Stomach (tissue), 8 donors: ENCODE measurements at regions not wholly inside any gene's neighbourhood (a gene's known extent, or its start where the extent isn't known, plus 50 kb on each side); places are given as distances from the start of the nearest gene placed in this dataset.

Experiments
- DNase-seq, 2 donors: peaks; one replicate each; pipeline versions ENCODE4 v3.0.0 to v3.0.0-alpha.2; 2013 to 2019
- H3K27ac ChIP-seq, 5 donors: fragments of 200-600 bp in 4 of 5; sonication (generic) in 4 of 5; one replicate each; pipeline ENCODE4 v1.5.1; 2013 to 2019; ENCODE audit warnings: mild to moderate bottlenecking in 1 of 5, moderate library complexity in 1 of 5
- H3K27me3 ChIP-seq, 3 donors: fragments of 200-600 bp; sonication (generic); one replicate each; pipeline ENCODE4 v1.5.1; 2017 to 2019; ENCODE audit warnings: mixed run types in 1 of 3
- H3K36me3 ChIP-seq, 4 donors: fragments of 200-600 bp; sonication (generic); 1 replicate in 3 of 4; 2 replicates in 1 of 4; pipeline ENCODE4 v1.5.1; 2016 to 2019
- H3K4me1 ChIP-seq, 4 donors: fragments of 200-600 bp; sonication (generic); one replicate each; pipeline ENCODE4 v1.5.1; 2016 to 2019
- H3K4me3 ChIP-seq, 4 donors: fragments of 200-600 bp; sonication (generic) in 3 of 4; one replicate each; pipeline ENCODE4 v1.5.1; 2016 to 2019; ENCODE audit warnings: mild to moderate bottlenecking in 1 of 4
- H3K9me3 ChIP-seq, 4 donors: fragments of 200-600 bp; sonication (generic); one replicate each; pipeline ENCODE4 v1.5.1; 2016 to 2019
- EP300 ChIP-seq: sonication (generic); formaldehyde crosslinking; IDR thresholded peaks from one replicate; pipeline ENCODE4 v1.6.1; 2017; ENCODE audit warnings: antibody characterized with exemption
- POLR2A ChIP-seq, 4 donors: fragments of 450-650 bp; IDR thresholded peaks; one replicate each; pipeline ENCODE4 v1.6.1; 2016; ENCODE audit warnings: antibody characterized with exemption in 4 of 4, control low read depth in 2 of 4, mild to moderate bottlenecking in 1 of 4, moderate library complexity in 1 of 4
- POLR2AphosphoS5 ChIP-seq, 3 donors: sonication (generic); formaldehyde crosslinking; IDR thresholded peaks; one replicate each; pipeline ENCODE4 v1.6.1; 2016; ENCODE audit warnings: antibody characterized with exemption in 3 of 3
- WGBS, 5 donors: extraction: QIAGEN DNeasy Blood & Tissue Kit in 3 of 5; methylation state at CpG; one replicate each; pipeline versions ENCODE4 v1.1.5 to v1.1.7; 2013 to 2018; 5-methylcytosine and 5-hydroxymethylcytosine counted together
- intact Hi-C: fragments of 100-400 bp; cut with DNase I; formaldehyde crosslinking; loops from one replicate; pipeline ENCODE4 v1.15.1; 2023; ENCODE audit warnings: low total_unique reads
- TF ChIP-seq, protein P1 (sequence below), 7 experiments: fragments of 450-650 bp in 4 of 7; fragments of 200-600 bp in 3 of 7; sonication (generic) in 3 of 7; IDR thresholded peaks; one replicate each; pipeline ENCODE4 v1.5.1; 2016 to 2019; ENCODE audit warnings: antibody characterized with exemption in 7 of 7, control low read depth in 2 of 7, mild to moderate bottlenecking in 1 of 7
- donor health status: healthy with polysubstance abuse.
- donor health status: Bipolar disorder and iron deficiency.
- donor health status: healthy.

DNA sequence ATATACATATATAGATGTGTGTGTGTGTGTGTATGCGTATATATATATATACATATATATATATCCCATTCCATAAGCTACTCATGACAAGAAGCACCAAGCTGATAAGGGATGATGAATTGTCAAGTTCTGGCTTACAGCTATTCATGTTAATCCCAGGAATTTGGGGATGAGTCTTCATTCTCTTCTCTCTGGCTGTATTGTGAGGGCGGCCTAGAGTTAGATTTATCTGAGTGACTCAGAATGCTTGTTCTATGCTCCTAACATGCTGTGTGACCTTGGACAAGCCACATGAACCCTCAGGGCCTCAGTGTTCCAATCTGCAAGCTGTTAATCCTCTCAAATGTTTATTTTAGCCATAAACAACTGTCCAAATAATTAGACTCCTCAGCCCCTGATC is 749.0 kb downstream of the MED13L start:
- no peaks in the 10 kb centered on the region for H3K27me3 ChIP-seq
- no peaks in the 10 kb centered on the region for H3K4me1 ChIP-seq
- no peaks in the 10 kb centered on the region for H3K36me3 ChIP-seq
- H3K27ac ChIP-seq, result no peak overlapping the region
- no peak for DNase-seq
- WGBS, 5 donors, result 90 to 99% (median 95%) methylated on average over 2 of the region's 2 CpGs
- H3K9me3 ChIP-seq, result no peaks in the 10 kb centered on the region
- TF ChIP-seq POLR2AphosphoS5 (IDR thresholded peaks at IDR 0.05) (no peak), POLR2A (IDR thresholded peaks at IDR 0.05) (no peak), EP300 (no peak)
- no peak overlapping the region for H3K4me3 ChIP-seq
- intact Hi-C loops, result no loop called here

DNA sequence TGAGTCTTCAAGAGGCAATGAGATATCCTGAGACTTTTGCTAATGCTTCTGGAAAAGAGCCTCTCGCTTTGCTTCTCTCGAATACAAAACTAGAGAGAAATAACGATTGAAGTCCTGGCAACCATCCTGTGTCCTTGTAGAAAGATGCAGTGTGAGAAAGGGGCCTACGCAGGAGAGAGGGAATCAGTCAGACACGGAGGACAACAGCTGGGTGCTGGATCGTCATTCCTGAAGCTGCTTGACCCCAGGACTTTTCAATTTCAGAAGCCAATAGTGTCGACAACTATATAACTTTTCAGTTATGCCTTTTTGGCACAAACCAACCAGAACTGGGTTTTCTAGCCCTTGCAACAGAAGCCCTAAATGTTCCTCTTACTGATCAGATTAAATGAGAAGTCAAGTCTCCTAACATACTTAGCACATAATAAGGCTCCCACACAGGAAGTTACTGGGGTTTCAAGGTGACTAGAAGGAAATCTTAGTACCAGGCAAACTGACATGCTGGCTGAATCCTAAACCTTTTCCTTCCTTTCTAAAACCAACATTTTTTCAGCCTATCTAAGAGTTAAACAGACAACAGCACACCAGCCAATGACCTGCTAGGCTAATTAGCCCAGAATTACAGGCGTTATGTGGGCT is 755.6 kb downstream of the MED13L start:
- TF ChIP-seq, protein P1, sequence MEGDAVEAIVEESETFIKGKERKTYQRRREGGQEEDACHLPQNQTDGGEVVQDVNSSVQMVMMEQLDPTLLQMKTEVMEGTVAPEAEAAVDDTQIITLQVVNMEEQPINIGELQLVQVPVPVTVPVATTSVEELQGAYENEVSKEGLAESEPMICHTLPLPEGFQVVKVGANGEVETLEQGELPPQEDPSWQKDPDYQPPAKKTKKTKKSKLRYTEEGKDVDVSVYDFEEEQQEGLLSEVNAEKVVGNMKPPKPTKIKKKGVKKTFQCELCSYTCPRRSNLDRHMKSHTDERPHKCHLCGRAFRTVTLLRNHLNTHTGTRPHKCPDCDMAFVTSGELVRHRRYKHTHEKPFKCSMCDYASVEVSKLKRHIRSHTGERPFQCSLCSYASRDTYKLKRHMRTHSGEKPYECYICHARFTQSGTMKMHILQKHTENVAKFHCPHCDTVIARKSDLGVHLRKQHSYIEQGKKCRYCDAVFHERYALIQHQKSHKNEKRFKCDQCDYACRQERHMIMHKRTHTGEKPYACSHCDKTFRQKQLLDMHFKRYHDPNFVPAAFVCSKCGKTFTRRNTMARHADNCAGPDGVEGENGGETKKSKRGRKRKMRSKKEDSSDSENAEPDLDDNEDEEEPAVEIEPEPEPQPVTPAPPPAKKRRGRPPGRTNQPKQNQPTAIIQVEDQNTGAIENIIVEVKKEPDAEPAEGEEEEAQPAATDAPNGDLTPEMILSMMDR (IDR thresholded peaks at IDR 0.05), result no peak
- TF ChIP-seq POLR2A (IDR thresholded peaks at IDR 0.05) (no peak), POLR2AphosphoS5 (IDR thresholded peaks at IDR 0.05) (no peak), EP300 (no peak)
- WGBS, 5 donors, result 53 to 70% (median 64%) methylated on average over 7 to 8 of the region's 8 CpGs
- intact Hi-C loops, result no loop called here

DNA sequence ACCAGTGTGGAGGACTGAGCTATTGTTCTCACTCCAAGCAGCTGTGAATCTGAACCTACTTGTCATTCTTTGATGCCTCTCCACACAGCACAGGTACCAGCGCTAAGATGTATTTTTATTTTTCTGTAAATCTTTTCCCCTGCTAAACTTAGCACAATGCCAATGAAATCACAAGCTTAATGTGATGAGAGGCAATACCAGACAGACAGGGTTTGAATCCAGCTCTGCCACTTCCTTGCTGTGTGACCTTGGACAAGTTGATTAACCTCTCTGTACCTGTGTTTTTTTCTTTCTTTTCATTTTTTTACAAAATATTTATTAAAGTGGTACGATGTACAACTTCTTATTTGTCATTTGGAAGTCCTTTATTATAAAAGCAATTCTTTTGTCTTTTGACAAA is 757.6 kb downstream of the MED13L start:
- TF ChIP-seq, protein P1 (IDR thresholded peaks at IDR 0.05), result no peak
- TF ChIP-seq POLR2A (IDR thresholded peaks at IDR 0.05), result no peak
- no peak for TF ChIP-seq POLR2AphosphoS5 (IDR thresholded peaks at IDR 0.05)
- no peak for TF ChIP-seq EP300
- 75 to 88% (median 86%) methylated on average over 2 of the region's 2 CpGs for WGBS, 5 donors
- H3K4me1 ChIP-seq, result no peaks in the 10 kb centered on the region
- H3K27ac ChIP-seq, result no peak overlapping the region
- no peak overlapping the region for H3K4me3 ChIP-seq
- intact Hi-C loops, result no loop called here
- H3K27me3 ChIP-seq, result no peaks in the 10 kb centered on the region
- peaks cover 0 to 23% (median 17%) of the 10 kb centered on the region in 4 donors for H3K9me3 ChIP-seq
- DNase-seq, result no peak
- no peaks in the 10 kb centered on the region for H3K36me3 ChIP-seq

More for the DNA sequence above, 755.6 kb downstream of the MED13L start:
- Histone ChIP-seq H3K4me3 (no peak overlapping the region), H3K9me3 (peaks cover 0 to 14% (median 10%) of the 10 kb centered on the region in 4 donors), H3K27ac (no peak overlapping the region), H3K4me1 (no peaks in the 10 kb centered on the region), H3K27me3 (no peaks in the 10 kb centered on the region), H3K36me3 (no peaks in the 10 kb centered on the region)
- DNase-seq, result no peak

DNA sequence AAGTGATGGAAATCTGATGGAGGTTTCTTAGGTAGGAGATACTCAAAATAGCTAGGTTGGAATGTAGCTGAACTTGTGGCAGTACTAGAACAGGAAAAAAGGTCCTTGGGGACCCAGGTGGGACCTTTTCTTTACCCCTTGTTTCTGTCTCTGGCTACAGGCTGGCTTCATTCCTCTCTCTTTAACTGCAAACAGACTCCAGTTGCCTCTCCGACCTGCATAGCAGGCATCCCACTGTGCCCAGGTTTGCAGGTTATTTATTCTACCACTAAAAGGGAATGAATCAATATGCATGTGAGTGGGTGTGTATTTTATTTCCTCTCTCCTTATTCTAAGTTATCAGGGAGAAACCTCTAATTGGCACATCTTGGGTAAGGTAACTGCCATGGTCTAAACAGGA is 758.1 kb downstream of the MED13L start:
- Histone ChIP-seq H3K36me3 (no peaks in the 10 kb centered on the region), H3K4me1 (no peaks in the 10 kb centered on the region), H3K9me3 (peaks cover 0 to 23% (median 17%) of the 10 kb centered on the region in 4 donors), H3K4me3 (no peak overlapping the region), H3K27ac (no peak overlapping the region), H3K27me3 (no peaks in the 10 kb centered on the region)
- WGBS, 5 donors, result 64 to 85% (median 74%) methylated on average over 1 of the region's 1 CpG
- intact Hi-C loops, result no loop called here
- TF ChIP-seq, protein P1 (IDR thresholded peaks at IDR 0.05), result no peak
- TF ChIP-seq EP300 (no peak), POLR2AphosphoS5 (IDR thresholded peaks at IDR 0.05) (no peak), POLR2A (IDR thresholded peaks at IDR 0.05) (no peak)
- DNase-seq, result no peak

DNA sequence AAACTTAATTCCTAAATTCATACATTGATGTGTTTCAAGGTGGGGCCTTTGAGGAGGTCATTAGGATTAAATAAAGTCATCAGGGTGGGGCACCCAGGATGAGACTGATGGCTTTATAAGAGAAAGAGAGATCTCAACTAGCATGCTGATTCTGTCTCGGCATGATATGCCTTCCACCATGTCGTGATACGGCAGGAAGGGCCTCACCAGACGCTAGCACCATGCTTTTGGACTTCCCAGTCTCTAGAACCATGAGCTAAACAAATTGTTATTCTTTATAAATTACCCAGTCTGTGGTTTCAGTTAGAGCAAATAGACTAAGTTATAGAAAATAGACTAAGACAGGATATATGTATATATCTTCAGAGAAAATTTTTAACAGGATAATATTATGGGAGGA is 759.6 kb downstream of the MED13L start:
- WGBS, 5 donors, result 72 to 96% (median 91%) methylated on average over 4 of the region's 4 CpGs

More for the DNA sequence above, 759.6 kb downstream of the MED13L start:
- no peaks in the 10 kb centered on the region for H3K27me3 ChIP-seq
- H3K4me3 ChIP-seq, result no peak overlapping the region
- intact Hi-C loops, result no loop called here
- TF ChIP-seq, protein P1 (IDR thresholded peaks at IDR 0.05), result no peak
- TF ChIP-seq POLR2AphosphoS5 (IDR thresholded peaks at IDR 0.05) (no peak), POLR2A (IDR thresholded peaks at IDR 0.05) (no peak), EP300 (no peak)
- no peak overlapping the region for H3K27ac ChIP-seq
- DNase-seq, result no peak
- no peaks in the 10 kb centered on the region for H3K36me3 ChIP-seq
- H3K9me3 ChIP-seq, result peaks cover under 1 to 32% (median 23%) of the 10 kb centered on the region in 4 donors
- no peaks in the 10 kb centered on the region for H3K4me1 ChIP-seq
